ENCODE measurements at regions not wholly inside any gene's neighbourhood (a gene's known extent, or its start where the extent isn't known, plus 50 kb on each side); places are given as distances from the start of the nearest gene placed in this dataset.

GRCh38 chr15:23913635-23914034, 226.5 kb upstream of the NDN start:
- TF ChIP-seq CTCF (IDR thresholded peaks at IDR 0.05; ENCODE audit: low read depth, low read length) (no peak), POLR2A (IDR thresholded peaks at IDR 0.05; ENCODE audit: extremely low read depth, insufficient read length) (no peak), MAX (IDR thresholded peaks at IDR 0.05; ENCODE audit: low read depth, low read length) (no peak)
